Thyroid gland (tissue), 4 donors: ENCODE measurements at regions not wholly inside any gene's neighbourhood (a gene's known extent, or its start where the extent isn't known, plus 50 kb on each side); places are given as distances from the start of the nearest gene placed in this dataset.

Experiments
- CTCF ChIP-seq, 6 experiments: fragments of 200-600 bp in 3 of 6; fragments of 450-650 bp in 3 of 6; sonication (generic) in 3 of 6; IDR thresholded peaks; one replicate each; pipeline ENCODE4 v1.5.1; 2016 to 2019; ENCODE audit warnings: antibody characterized with exemption in 6 of 6, mild to moderate bottlenecking in 2 of 6, inconsistent platforms in 1 of 6, moderate library complexity in 1 of 6
- POLR2A ChIP-seq, 2 donors: fragments of 450-650 bp; IDR thresholded peaks; one replicate each; pipeline ENCODE4 v1.6.1; 2017; ENCODE audit warnings: antibody characterized with exemption in 2 of 2, mild to moderate bottlenecking in 2 of 2, moderate library complexity in 1 of 2

- TF ChIP-seq CTCF (IDR thresholded peaks at IDR 0.05) (no peak), POLR2A (IDR thresholded peaks at IDR 0.05) (no peak)
Observed at GRCh38 chr13:61078976-61079770, 336.5 kb downstream of the PCDH20 start.
